ENCODE measurements at regions not wholly inside any gene's neighbourhood (a gene's known extent, or its start where the extent isn't known, plus 50 kb on each side); places are given as distances from the start of the nearest gene placed in this dataset.

DNA sequence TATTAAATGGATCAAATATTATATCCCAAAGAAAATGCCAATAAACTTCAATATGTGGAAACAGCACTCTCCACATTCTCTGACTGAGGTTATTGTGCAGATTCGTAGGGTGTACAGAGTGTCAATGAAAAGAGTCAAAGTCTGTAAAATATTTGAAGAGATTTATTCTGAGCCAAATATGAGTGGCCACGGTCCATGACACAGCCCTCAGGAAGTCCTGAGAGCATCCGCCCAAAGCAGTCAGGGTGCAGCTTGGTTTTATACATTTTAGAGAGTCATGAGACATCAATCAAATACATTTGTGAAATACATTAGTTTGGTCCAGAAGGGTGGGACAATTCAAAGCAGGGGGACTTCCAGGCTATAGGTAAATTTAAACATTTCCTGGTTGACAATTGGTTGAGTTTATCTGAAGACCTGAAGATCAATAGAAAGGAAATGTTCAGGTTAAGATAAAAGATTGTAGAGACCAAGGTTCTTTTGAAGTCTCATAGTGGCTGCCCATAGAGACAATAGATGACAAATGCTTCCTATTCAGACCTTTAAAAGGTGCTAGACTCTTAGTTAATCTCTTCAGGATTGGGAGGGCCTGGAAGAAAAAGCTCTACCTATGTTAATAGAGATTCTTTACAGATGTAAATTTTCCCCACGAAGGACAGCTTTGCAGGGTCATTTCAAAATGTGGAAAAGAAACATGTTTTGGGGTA lies 569.5 kb downstream of the MATN1 start:
- TF ChIP-seq POLR2A (IDR thresholded peaks at IDR 0.05; ENCODE audit: low read depth, low read length) (no peak), POLR2AphosphoS5 (IDR thresholded peaks at IDR 0.05; ENCODE audit: low read depth, low read length) (no peak)
